ENCODE measurements at regions not wholly inside any gene's neighbourhood (a gene's known extent, or its start where the extent isn't known, plus 50 kb on each side); places are given as distances from the start of the nearest gene placed in this dataset.

DNA sequence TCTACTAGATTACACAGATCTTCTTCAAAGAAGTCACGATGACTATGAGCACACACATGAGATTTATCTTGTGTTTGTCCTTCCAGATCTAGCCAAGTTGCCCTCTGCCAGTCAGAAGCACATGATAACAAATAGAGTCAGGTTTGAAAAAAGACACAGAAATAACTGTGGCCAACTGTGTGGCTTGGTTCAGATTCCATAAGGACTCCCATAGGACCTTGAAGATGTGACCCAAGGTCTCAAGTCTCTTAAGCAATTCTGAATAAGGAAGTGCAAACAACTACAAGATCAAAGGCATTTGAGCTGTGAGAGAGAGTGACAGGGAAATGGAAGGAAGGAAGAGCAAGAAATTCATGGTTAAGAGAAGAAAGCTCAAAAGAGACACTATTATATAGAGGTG lies 194.0 kb downstream of the PLPP3 start:
- no peaks in the 10 kb centered on the region for H3K4me1 ChIP-seq (ENCODE audit: insufficient read depth, poor library complexity, severe bottlenecking)
- no peaks in the 10 kb centered on the region for H3K27me3 ChIP-seq (ENCODE audit: insufficient read depth, poor library complexity, severe bottlenecking)
- TF ChIP-seq, protein P1, sequence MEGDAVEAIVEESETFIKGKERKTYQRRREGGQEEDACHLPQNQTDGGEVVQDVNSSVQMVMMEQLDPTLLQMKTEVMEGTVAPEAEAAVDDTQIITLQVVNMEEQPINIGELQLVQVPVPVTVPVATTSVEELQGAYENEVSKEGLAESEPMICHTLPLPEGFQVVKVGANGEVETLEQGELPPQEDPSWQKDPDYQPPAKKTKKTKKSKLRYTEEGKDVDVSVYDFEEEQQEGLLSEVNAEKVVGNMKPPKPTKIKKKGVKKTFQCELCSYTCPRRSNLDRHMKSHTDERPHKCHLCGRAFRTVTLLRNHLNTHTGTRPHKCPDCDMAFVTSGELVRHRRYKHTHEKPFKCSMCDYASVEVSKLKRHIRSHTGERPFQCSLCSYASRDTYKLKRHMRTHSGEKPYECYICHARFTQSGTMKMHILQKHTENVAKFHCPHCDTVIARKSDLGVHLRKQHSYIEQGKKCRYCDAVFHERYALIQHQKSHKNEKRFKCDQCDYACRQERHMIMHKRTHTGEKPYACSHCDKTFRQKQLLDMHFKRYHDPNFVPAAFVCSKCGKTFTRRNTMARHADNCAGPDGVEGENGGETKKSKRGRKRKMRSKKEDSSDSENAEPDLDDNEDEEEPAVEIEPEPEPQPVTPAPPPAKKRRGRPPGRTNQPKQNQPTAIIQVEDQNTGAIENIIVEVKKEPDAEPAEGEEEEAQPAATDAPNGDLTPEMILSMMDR (IDR thresholded peaks at IDR 0.05; ENCODE audit: poor library complexity, severe bottlenecking): no peak
- no peak overlapping the region for H3K27ac ChIP-seq (ENCODE audit: poor library complexity, severe bottlenecking)
- DNase-seq (ENCODE audit: low spot score) (no peak), ATAC-seq (ENCODE audit: low read depth) (no peak)
- no peak overlapping the region for H3K4me3 ChIP-seq (ENCODE audit: severe bottlenecking)
- no peaks in the 10 kb centered on the region for H3K9me3 ChIP-seq (ENCODE audit: severe bottlenecking)
- no peaks in the 10 kb centered on the region for H3K36me3 ChIP-seq (ENCODE audit: low read depth)

DNA sequence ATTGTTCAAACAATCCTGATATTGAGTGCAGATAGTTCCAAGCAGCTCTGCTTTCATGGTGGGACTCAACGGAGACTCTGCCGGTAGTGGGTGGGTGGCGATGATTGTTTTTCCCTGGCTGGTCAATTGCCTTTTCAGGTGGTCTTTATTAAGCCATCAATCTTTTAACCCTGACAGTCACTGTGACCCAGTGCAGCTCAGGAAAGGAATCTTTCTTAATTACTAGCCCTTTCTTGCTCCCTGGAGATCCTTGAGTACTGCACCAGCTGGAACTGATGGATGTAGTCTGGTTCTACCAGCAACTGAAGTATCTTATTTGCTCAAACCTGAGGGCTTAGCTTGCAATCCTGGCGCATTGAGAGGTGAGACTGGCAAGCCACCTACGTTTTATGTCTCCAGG lies 196.4 kb downstream of the PLPP3 start:
- no peak overlapping the region for H3K4me3 ChIP-seq (ENCODE audit: severe bottlenecking)
- no peak overlapping the region for H3K27ac ChIP-seq (ENCODE audit: poor library complexity, severe bottlenecking)
- ATAC-seq (ENCODE audit: low read depth) (no peak), DNase-seq (ENCODE audit: low spot score) (no peak)
- H3K9me3 ChIP-seq (ENCODE audit: severe bottlenecking): no peaks in the 10 kb centered on the region
- no peaks in the 10 kb centered on the region for H3K4me1 ChIP-seq (ENCODE audit: insufficient read depth, poor library complexity, severe bottlenecking)
- no peaks in the 10 kb centered on the region for H3K27me3 ChIP-seq (ENCODE audit: insufficient read depth, poor library complexity, severe bottlenecking)
- no peaks in the 10 kb centered on the region for H3K36me3 ChIP-seq (ENCODE audit: low read depth)
- TF ChIP-seq, protein P1 (IDR thresholded peaks at IDR 0.05; ENCODE audit: poor library complexity, severe bottlenecking): no peak

DNA sequence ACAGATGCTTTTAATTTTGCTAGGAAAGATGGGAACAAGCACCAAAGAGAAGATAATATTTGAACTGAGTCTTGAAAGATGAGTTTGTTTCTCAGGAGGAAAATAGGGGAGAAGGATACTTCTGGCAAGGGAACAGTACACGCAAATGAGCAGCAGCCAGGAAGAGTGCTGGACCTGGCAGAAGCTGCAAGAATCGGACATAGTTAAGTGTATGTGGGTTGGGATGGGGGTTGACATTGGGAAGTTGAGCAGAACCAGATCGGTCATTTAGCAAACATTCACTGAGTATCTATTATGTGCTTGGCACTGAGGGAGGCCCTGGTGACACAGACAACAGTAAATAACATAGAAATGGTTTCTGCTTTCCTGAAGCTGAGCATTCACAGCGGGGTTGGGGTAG lies 198.8 kb downstream of the PLPP3 start:
- Histone ChIP-seq H3K27me3 (ENCODE audit: insufficient read depth, poor library complexity, severe bottlenecking) (no peaks in the 10 kb centered on the region), H3K9me3 (ENCODE audit: severe bottlenecking) (no peaks in the 10 kb centered on the region), H3K4me3 (ENCODE audit: severe bottlenecking) (no peak overlapping the region), H3K27ac (ENCODE audit: poor library complexity, severe bottlenecking) (no peak overlapping the region), H3K4me1 (ENCODE audit: insufficient read depth, poor library complexity, severe bottlenecking) (peaks cover 4% of the 10 kb centered on the region), H3K36me3 (ENCODE audit: low read depth) (no peaks in the 10 kb centered on the region)
- TF ChIP-seq, protein P1 (IDR thresholded peaks at IDR 0.05; ENCODE audit: poor library complexity, severe bottlenecking): no peak
- ATAC-seq (ENCODE audit: low read depth): no peak
- DNase-seq (ENCODE audit: low spot score): no peak

DNA sequence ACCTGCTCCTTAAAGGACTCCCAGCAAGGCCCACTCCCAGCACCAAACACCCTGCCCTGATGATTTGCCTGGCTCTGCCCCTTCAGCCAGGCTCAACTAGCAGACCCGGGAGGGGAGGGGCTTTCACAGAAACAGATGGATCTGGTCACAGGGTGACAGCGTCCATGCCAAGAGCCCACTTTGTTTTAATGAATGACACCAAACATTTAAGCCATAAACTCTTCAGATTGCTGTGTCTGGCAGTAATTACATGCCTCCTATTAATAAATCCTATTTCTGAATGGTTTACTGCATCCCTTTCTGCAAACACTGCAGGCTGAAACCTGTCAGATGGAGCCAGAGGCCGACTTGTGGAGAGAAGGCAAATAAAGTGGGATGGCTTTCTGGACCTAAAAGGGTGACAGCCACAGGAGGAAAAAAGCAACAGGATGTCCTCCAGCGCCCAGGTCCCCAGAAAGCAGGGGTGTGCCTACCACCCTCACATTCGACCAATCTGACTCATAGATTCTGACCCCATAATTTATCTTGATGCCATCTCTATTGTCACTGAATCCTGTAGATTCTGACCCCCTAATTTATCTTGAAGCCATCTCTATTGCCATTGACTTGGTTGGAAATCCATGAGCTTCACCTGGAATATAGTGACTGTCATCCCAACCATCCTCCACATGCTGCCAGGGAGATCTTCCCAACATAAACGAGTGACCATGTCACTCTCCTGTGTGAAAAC lies 200.9 kb downstream of the PLPP3 start:
- H3K9me3 ChIP-seq (ENCODE audit: severe bottlenecking): no peaks in the 10 kb centered on the region
- TF ChIP-seq, protein P1 (IDR thresholded peaks at IDR 0.05; ENCODE audit: poor library complexity, severe bottlenecking): no peak
- peaks cover 4% of the 10 kb centered on the region for H3K4me1 ChIP-seq (ENCODE audit: insufficient read depth, poor library complexity, severe bottlenecking)
- ATAC-seq (ENCODE audit: low read depth) (no peak), DNase-seq (ENCODE audit: low spot score) (no peak)
- no peak overlapping the region for H3K27ac ChIP-seq (ENCODE audit: poor library complexity, severe bottlenecking)
- no peaks in the 10 kb centered on the region for H3K36me3 ChIP-seq (ENCODE audit: low read depth)
- no peak overlapping the region for H3K4me3 ChIP-seq (ENCODE audit: severe bottlenecking)
- no peaks in the 10 kb centered on the region for H3K27me3 ChIP-seq (ENCODE audit: insufficient read depth, poor library complexity, severe bottlenecking)

DNA sequence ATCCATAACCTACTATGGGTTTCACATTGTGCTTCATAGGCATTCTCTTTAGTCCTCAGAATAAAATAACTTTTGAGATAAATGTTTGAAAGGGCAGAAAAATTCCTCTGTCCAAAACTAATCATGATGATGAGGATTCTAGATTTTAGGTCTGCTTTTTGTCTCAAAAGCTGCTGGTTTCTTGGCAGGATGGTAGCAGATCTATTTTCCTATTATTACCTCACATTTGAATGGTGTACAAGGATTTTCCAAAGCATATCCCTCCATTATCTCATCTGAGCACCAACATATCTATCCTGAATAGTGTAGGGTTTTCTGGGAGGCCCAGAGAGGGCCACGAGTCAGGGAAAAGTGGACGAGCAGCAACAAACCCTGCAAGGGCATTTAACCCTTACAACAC lies 201.9 kb downstream of the PLPP3 start:
- DNase-seq (ENCODE audit: low spot score): no peak
- TF ChIP-seq, protein P1 (IDR thresholded peaks at IDR 0.05; ENCODE audit: poor library complexity, severe bottlenecking): no peak
- peaks cover 4% of the 10 kb centered on the region for H3K4me1 ChIP-seq (ENCODE audit: insufficient read depth, poor library complexity, severe bottlenecking)
- H3K27ac ChIP-seq (ENCODE audit: poor library complexity, severe bottlenecking): peak overlapping the region; percentile 9
- H3K9me3 ChIP-seq (ENCODE audit: severe bottlenecking): no peaks in the 10 kb centered on the region
- no peak overlapping the region for H3K4me3 ChIP-seq (ENCODE audit: severe bottlenecking)
- no peak for ATAC-seq (ENCODE audit: low read depth)
- no peaks in the 10 kb centered on the region for H3K27me3 ChIP-seq (ENCODE audit: insufficient read depth, poor library complexity, severe bottlenecking)
- no peaks in the 10 kb centered on the region for H3K36me3 ChIP-seq (ENCODE audit: low read depth)

All from RWPE2 (cell line).